DMS153 (cell line): ENCODE measurements at regions not wholly inside any gene's neighbourhood (a gene's known extent, or its start where the extent isn't known, plus 50 kb on each side); places are given as distances from the start of the nearest gene placed in this dataset.
"Not testable (repeated sequence)": the region's sequence is repeated elsewhere in the genome, so short reads cannot be mapped to it uniquely, and the experiment has no call there.

Experiments
- DNase-seq: peaks from one replicate; lab custom pipeline; 2025; lab: John Stamatoyannopoulos, UW

DNA sequence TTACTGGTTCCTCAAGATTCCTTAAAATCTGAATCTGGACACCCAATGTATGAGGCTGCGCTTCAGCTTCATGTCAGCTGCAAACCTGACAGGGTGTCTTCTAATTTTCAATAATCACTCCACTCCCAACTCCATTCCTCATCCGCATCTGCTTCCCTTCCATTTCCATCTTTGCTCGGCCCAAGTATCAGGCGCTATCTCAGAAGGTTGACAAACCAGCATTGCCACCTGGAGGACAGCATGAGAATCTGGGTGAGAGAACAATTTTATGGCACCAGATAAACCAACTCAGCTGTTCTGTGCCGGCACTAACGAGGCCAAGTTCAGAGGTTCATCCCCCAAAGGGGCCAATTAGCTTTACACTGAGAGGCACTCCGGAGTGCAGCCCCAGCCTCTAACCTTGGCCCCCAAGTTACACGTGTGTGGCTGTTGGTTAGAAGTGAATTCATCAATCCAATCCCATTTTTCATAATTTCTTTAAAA, 79.1 kb upstream of the LMO2 start:
- DNase-seq, result peak; percentile 33

DNA sequence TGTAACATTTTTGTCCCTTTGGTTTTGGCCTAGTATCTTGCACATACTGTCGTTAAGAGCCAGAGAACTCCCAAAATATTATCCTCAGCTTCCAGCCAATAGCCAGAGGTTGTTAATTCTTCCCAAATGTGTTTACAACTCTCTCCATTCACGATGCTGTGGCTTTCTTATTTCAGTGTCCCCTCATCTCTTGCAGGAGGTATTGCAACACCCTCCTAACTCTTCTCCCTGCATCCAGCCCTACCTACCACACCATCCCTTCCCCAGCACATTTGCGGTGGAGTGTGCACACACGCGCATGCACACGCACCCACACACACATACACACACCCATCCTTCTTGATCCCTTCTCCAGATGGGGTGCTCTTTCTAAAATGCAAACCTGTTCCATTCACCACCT, 75.6 kb upstream of the LMO2 start:
- DNase-seq, result no peak

DNA sequence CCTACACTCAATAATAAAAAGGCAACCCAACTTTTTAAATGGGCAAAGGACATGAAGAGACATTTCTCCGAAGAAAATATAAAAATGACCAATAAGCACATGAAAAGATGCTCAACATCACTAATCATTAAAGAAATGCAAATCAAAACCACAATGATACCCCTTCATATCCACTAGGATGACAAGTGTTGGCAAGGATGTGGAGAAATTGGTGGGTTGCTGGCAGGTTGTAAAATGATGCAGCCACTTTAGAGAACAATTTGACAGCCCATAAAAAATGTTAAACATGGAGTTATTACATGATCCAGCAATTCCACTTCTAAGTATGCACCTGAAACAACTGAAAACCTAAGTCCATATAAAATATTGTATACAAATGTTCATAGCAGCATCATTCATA, 73.2 kb upstream of the LMO2 start:
- DNase-seq, result no peak

DNA sequence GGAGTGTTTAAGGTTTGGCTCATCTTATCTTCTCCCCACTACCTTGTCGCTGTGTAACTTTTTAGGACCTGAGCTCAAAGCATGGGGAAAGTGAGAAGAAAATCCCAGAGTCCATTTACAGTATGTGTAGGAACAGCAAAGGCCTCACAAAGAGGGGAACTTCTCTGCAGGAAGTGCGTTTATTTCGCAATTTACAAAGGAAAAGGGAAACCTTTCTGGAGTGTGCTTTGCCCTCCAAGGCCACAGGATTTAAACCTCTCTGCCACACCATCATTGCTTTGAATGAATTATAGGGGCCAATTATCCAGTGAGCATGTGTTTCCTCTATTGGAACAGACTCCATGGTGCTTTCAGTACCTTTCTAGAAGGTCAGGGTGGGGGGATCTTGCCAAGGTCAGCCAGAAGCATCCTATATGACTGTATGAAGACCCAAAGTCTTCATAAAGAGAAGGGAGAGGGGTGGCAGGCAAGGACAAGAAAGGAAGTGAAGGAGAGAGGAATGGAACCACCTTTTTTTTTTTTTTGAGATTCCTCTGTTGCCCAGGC, 68.1 kb upstream of the LMO2 start:
- DNase-seq, result no peak

DNA sequence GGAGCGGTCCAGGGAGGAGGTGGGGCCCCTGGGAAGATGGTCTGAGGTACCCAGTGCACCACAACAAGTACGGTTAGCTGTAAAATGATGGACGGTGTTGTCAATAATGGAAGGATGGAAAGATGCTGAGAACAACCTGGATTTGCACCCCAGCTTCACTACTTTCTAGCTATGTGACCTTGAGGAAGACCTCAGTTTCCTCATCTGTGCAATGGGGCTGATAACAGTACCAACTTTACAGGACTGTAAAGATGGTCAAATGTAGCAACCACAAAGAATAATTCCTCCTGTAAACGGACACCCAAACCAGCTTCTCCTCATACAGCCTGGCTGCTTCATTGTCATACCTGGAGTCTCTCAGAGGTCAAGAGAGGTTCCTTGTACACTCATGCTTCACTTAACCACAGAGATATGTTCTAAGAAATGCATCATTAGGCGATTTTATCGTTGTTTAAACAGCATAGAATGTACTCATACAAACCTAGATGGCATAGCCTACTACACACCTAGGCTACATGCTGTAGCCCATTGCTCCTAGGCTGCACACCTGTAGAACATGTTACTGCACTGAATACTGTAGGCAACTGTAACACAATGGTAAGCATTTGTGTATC, 65.5 kb upstream of the LMO2 start:
- no peak for DNase-seq

DNA sequence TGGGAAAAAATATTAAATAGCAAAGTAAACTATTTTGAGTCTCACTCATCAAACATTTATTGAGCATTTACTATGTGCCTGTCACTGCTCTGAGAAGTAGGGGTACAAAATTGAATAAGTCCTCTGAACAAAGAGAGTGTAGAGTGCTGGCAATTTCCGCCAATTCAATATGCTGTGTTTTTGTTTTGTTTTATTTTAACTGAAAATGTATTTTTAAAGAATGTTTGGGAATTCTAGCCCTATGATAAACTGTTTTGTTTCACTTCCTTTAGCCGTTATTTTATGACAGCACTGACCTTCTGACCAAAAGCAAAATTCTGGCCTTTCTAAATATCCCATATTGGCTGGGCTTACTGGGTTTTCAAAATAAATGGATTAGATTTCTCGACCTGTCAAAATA, 64.7 kb upstream of the LMO2 start:
- no peak for DNase-seq

DNA sequence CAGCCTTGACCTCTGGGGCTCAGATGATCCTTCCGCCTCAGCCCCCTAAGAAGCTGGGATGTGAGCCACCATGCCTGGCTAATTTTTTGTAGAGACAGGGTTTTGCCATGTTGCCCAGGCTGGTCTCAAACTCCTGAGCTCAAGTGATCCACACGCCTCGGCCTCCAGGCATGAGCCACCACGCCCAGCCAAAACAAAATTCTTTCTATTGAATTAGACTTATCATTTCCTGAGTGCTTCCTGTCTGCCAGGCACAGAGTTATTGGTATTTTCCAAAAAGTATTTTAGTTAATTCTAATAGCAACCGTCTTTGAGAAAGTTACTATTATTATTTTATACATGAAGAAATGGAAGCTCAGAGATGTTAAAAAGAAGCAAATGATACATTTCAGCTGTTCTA, 61.4 kb upstream of the LMO2 start:
- no peak for DNase-seq

DNA sequence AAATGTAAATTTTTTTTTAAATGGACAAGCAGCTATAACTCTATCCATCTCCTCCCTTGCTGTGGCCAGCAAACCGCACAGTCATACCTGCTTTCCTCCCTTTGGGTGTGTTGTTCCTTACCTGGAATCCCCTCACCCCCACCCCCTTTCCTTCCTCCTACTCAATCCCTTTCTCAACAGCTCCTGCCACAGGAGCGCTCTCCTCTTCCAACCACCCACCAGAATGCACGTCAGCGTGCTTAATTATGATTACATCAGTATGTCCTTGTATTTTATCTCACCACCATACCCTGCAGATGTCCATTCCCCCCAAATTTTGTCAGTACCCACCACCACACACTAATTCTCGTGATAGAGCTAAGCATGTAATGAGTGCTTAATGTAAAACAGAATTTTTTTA, 60.9 kb upstream of the LMO2 start:
- no peak for DNase-seq

DNA sequence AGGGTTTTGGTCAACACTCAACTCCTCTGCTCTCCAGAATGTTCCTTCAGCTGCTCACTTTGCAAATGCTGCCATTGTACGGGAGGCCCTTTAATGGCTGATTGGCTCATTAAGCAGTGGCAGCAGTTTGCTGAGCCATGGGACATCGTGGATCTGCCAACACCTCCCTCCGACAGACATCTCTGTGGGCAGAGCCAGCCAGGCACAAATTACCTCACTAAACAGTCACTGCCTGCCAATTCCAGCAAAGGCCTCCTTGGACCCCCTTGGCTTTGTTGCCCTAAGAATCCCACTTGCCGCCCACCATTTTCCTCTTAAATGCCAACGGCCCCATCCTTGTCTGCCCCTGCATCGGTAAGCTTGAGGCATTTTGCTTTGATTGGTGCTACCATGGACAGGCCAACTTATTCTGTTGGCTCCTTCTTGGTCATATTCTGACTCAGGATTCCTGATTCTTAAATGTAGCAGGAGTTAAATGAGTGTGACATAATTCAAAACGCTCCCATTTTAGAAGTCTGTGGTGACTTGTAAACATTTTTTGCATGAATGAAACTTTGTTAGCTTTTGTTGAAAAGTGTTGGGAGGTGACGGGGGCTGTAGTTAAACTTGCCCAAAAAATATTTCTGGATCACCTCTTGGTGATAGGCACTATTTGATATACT, 57.5 kb upstream of the LMO2 start:
- no peak for DNase-seq

DNA sequence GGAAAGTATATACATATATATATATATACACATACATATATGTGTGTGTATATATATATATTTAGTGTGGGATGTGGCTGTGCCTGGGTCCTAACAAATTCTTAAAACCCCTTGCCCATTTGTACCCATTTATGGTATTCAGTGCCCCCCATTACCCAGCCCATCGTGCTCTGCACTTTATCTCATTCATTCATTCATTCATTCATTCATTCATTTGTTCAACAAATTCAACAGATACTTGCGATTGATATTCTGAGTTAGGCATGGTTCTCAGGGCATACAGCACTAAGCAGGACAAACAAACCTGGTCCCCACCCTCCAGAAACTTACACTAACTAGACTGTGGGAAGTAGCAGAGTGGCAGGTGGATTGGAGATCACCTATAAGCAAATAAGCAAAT, 56.6 kb upstream of the LMO2 start:
- DNase-seq, result no peak

DNA sequence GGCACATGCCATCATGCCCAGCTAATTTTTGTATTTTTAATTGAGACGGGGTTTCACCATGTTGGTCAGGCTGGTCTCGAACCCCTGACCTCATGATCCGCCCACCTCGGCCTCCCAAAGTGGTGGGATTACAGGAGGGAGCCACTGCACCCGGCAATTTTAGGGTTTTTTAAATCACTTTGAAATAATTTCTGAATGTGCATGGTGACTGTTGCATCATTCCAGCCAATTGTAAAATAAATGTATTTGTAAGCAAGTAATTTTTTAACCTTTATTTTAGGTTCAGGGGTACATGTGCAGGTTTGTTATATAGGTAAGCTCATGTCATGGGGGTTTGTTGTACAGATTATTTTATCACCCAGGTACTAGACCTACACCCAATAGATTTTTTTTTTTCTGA, 56.0 kb upstream of the LMO2 start:
- not testable (repeated sequence) for DNase-seq

DNA sequence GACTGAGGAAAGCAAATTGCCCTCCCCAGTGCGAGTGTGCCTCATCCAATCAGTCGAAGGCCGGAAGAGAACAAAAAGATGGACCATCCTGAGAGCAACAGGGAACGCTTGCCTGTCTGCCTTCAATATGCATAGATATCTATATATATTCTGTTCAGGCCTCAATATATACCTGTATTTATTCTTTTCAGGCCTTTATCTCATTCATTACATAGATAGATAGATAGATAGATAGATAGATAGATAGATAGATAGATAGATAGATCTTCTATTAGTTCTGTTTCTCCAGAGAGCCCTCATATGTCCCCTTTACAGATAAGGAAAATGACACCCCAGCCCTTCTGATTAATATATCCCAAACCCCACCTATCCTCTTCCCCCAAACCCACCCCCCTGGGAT, 55.1 kb upstream of the LMO2 start:
- no peak for DNase-seq

DNA sequence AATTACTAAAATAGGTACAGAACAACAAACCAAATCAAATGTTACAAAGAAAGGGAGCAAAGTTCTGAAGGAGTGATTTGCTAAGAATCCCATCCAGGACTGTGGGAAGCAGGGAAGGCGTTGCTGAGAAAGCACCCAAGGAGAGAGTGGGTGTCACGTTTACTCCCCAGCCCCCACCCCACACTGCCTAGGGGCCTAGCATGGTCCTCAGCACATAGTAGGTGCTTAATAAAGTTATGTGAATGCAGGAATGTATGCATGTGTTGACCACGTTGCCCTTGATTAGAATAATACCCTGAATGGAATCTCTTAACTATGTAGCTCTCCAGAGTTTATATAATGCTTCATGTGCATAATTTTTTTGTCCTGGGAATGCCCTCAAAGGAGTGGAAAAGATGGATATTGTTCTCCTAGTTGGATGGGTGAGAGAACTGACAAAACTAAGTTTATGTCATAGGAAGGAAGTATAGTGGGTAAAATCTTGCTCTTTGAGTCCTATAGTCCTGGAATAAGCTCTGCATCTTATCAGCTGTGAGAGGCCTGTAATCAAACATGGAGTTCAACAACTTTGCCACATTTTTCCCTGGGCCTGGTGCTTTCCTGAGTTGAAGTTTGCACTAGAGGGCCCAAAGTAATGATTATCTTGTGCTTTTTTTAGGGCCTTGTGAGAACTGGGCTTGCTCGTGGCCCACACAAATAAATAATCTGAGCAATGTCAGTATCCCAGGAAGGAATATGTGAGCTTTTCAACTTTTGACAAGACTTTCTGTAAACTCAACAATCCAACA, 53.8 kb upstream of the LMO2 start:
- DNase-seq, result no peak

DNA sequence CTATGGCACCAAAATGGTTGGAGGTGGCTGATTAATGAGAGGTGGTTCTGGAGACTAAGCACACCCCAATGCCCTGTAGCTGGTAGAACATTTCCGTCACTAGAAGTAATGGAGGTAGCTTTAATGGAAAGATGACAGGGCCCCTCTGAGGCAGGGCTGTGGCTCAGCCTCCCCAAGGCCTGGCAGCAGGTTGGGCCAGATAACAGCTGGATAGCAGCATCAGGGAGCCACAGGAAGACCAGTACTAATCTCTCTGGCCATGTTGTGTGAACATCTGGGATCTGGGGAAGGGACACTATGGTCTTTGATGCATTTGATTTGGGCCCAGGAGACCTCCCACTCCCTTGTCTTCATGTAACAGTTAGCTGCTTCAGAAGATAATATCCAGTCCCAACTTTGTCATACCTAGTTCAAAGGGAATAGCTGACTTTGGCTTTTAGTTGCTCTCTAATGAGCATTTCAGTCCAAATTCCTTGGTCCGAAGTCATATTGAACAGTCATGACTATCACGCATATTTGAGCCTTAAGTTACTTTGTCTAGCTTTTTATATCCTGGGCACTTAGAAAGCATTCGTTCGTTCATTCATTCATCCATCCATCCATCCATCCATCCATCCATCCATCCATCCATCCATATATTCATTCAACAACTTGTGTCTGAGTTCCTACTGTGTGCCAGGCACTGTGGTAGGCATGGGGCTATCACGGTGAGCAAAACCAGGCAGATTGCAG, 53.0 kb upstream of the LMO2 start:
- no peak for DNase-seq

DNA sequence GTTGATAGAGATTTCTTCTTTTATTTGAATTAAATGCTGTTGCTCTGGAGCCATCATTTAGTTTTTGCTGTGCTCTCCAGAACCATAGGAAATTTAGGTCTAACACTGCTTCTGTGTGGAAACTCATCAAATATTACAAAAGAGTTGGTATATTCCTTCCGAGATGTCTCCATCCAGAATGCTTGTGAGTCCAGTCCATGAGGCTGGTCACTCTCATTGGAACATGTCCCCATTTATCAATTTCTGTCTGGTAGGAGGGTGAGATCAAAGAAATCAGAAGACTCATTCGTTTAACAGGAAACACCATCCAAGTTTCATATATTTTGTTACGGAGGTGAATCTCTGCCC, 52.4 kb upstream of the LMO2 start:
- DNase-seq, result no peak

DNA sequence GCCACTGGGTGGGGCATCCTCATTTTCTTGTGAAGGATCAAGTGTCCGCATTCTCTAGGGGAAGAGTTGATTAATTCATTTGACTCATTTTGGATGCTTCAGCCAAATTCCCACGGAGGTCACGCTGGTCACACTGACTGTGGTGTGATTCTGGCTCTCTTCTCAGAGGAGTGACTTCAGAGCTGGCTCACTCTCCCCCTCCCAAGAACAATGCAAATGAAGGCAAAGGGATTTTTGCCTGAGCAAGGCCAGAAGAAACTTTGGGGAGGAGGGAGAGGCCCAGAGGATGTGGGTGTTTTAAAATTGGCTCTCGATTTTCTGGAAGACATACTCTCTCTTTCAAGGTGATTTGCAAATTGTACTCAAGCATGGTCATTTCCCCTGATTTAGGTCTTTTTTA, 51.1 kb upstream of the LMO2 start:
- DNase-seq, result no peak

DNA sequence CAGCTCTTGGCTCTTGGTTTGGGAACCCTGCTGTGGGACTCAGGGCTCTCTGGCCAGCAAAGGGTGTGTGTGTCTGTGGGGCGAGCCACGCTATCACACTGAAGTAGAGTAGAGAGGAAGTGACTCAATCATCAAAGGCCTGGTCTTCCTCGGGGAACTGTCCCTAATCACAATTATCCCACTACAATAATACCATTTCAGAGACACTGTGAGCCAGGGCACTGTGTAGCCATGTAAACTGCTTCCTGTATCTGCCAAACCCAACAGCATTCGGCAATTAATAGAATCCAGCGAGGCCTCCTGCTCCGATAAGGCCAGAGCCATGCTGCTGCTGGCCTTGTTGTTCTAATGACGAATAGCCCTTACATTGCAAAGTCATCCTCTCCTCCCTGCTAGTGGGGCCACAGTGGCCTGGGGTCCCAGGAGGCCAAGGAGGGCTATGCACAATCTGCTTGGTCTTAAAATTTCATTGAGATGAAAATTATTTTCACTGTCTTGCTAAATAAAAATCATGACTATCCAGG, 49.8 kb upstream of the LMO2 start:
- no peak for DNase-seq
